HepG2 (cell line): ENCODE measurements at regions not wholly inside any gene's neighbourhood (a gene's known extent, or its start where the extent isn't known, plus 50 kb on each side); places are given as distances from the start of the nearest gene placed in this dataset.

Experiments used
- ATAC-seq: fragments of 200-7000 bp; cut with Tn5 transposase; 3 replicates; pipeline ENCODE4 v1.9.1; 2020; ENCODE audit warnings: mild to moderate bottlenecking, moderate library complexity
- BruUV-seq: library from RNA; stranded (reverse); fragments of 400-500 nt; replicated peaks from 2 replicates; lab custom pipeline; 2021; lab: Mats Ljungman, UMichigan
- CTCF ChIA-PET: fragments of 300-600 bp; formaldehyde crosslinking; extraction: SDS; loops from one replicate; lab custom pipeline; 2021; ENCODE audit warnings: low total read pairs, inconsistent platforms, low intra/inter-chr PET ratio; lab: Yijun Ruan, JAX
- POLR2A ChIA-PET: fragments of 350-600 bp; sonication (Branson Sonifier 250); formaldehyde crosslinking; loops from one replicate; lab custom pipeline; 2020; ENCODE audit warnings: antibody characterized with exemption, inconsistent platforms; lab: Yijun Ruan, JAX
- DNase-seq: peaks from one replicate; pipeline ENCODE4 v3.0.0-alpha.2; 2015; ENCODE audit warnings: low spot score
- FAIRE-seq: peaks from 3 replicates; lab custom pipeline; 2011; peaks lifted over from hg19 to GRCh38; lab: Jason Lieb, UNC
- H2AFZ ChIP-seq: one replicate; pipeline ENCODE4 v1.6.1; 2011; ENCODE audit warnings: low read length, inconsistent platforms
- H3K27ac ChIP-seq: fragments of 300-600 bp; 3 replicates; pipeline ENCODE4 v1.8.0; 2011; ENCODE audit warnings: mixed run types, mild to moderate bottlenecking, mixed read lengths, low read length, inconsistent platforms; ENCODE audit not compliant: insufficient read depth; ENCODE audit errors: extremely low read length
- H3K27me3 ChIP-seq, 2 experiments: fragments of 200-600 bp in 1 of 2; 2 replicates in 1 of 2; 3 replicates in 1 of 2; pipeline versions ENCODE4 v1.6.0 to v1.8.0; 2011; ENCODE audit warnings: low read length in 2 of 2, mild to moderate bottlenecking in 2 of 2, moderate library complexity in 2 of 2, inconsistent platforms in 1 of 2; ENCODE audit not compliant: insufficient read depth in 2 of 2, control insufficient read depth in 1 of 2
- H3K36me3 ChIP-seq, 2 experiments: fragments of 200-600 bp in 1 of 2; replicated peaks in 1 of 2; 2 replicates in 1 of 2; 3 replicates in 1 of 2; pipeline versions ENCODE4 v1.5.1 to v1.8.0; 2011; ENCODE audit warnings: low read length in 2 of 2, inconsistent platforms in 1 of 2; ENCODE audit not compliant: insufficient read depth in 2 of 2, control insufficient read depth in 1 of 2
- H3K4me1 ChIP-seq: 2 replicates; pipeline ENCODE4 v1.5.1; 2012; ENCODE audit warnings: low read length, inconsistent platforms; ENCODE audit not compliant: insufficient read depth
- H3K4me2 ChIP-seq: 2 replicates; pipeline ENCODE4 v1.6.0; 2011; ENCODE audit warnings: low read depth, low read length, inconsistent platforms
- H3K4me3 ChIP-seq, 3 experiments: fragments of 200-600 bp in 1 of 3; sonication (generic), shearing (Covaris generic) in 1 of 3; replicated peaks in 1 of 3; 2 replicates each; pipeline ENCODE4 v1.5.1; 2011 to 2016; ENCODE audit warnings: low read length in 3 of 3, inconsistent platforms in 2 of 3, low read depth in 2 of 3, mild to moderate bottlenecking in 2 of 3, control low read depth in 1 of 3, mixed read lengths in 1 of 3; ENCODE audit not compliant: insufficient read depth in 1 of 3
- H3K79me2 ChIP-seq: one replicate; pipeline ENCODE4 v1.6.1; 2011; ENCODE audit warnings: low read length, inconsistent platforms; ENCODE audit not compliant: insufficient read depth
- H3K9ac ChIP-seq: 2 replicates; pipeline ENCODE4 v1.6.0; 2011; ENCODE audit warnings: mild to moderate bottlenecking, low read depth, low read length, inconsistent platforms; ENCODE audit not compliant: insufficient read depth
- H3K9me3 ChIP-seq: 2 replicates; pipeline ENCODE4 v1.5.1; 2012; ENCODE audit warnings: mild to moderate bottlenecking, low read length
- H4K20me1 ChIP-seq: 2 replicates; pipeline ENCODE4 v1.6.0; 2011; ENCODE audit warnings: inconsistent platforms, mild to moderate bottlenecking, low read length, moderate library complexity; ENCODE audit not compliant: insufficient read depth
- ATF4 ChIP-seq, 2 experiments: fragments of 450-650 bp in 1 of 2; sonication (generic) in 1 of 2; formaldehyde crosslinking; IDR thresholded peaks; 2 replicates each; pipeline versions ENCODE4 v1.5.0 to v1.8.0; 2020 to 2022; ENCODE audit warnings: mild to moderate bottlenecking in 1 of 2, missing genetic modification reagents in 1 of 2
- ATF7 ChIP-seq, 2 experiments: fragments of 450-650 bp in 1 of 2; sonication (generic) in 1 of 2; formaldehyde crosslinking in 1 of 2; IDR thresholded peaks; 2 replicates each; pipeline versions ENCODE4 v1.4.0 to v1.6.1; 2016 to 2020; ENCODE audit warnings: antibody characterized with exemption in 1 of 2, mild to moderate bottlenecking in 1 of 2, missing genetic modification reagents in 1 of 2
- ELF4 ChIP-seq: sonication (generic); formaldehyde crosslinking; IDR thresholded peaks from 2 replicates; pipeline ENCODE4 v1.5.0; 2020; ENCODE audit warnings: missing genetic modification reagents, mild to moderate bottlenecking, moderate library complexity, borderline replicate concordance
- NR2F2 ChIP-seq: IDR thresholded peaks from 2 replicates; pipeline ENCODE4 v1.6.1; 2012; ENCODE audit warnings: low read depth, inconsistent platforms, borderline replicate concordance
- RBAK ChIP-seq: sonication (generic); formaldehyde crosslinking; IDR thresholded peaks from 2 replicates; pipeline ENCODE4 v1.5.1; 2020; ENCODE audit warnings: mild to moderate bottlenecking, missing genetic modification reagents
- SAP130 ChIP-seq: IDR thresholded peaks from 2 replicates; pipeline ENCODE4 v1.6.1; 2016; ENCODE audit warnings: low read depth
- STAG1 ChIP-seq: sonication (generic); formaldehyde crosslinking; IDR thresholded peaks from 2 replicates; pipeline ENCODE4 v1.4.0; 2020; ENCODE audit warnings: missing genetic modification reagents
- TCF7L2 ChIP-seq: IDR thresholded peaks from 2 replicates; pipeline ENCODE4 v1.6.1; 2011; ENCODE audit warnings: mild to moderate bottlenecking, low read depth, low read length, moderate library complexity
- ZBTB4 ChIP-seq: sonication (generic); formaldehyde crosslinking; IDR thresholded peaks from 2 replicates; pipeline ENCODE4 v1.4.0; 2020; ENCODE audit warnings: missing genetic modification reagents, mild to moderate bottlenecking, borderline replicate concordance
- ZIK1 ChIP-seq: sonication (generic); formaldehyde crosslinking; IDR thresholded peaks from 2 replicates; pipeline ENCODE4 v1.5.0; 2020; ENCODE audit warnings: mild to moderate bottlenecking, low read depth, missing genetic modification reagents, borderline replicate concordance
- ZXDC ChIP-seq: sonication (generic); formaldehyde crosslinking; IDR thresholded peaks from 2 replicates; pipeline ENCODE4 v1.5.0; 2020; ENCODE audit warnings: mild to moderate bottlenecking, missing genetic modification reagents
- WGBS: methylation state at CpG from one replicate; pipeline ENCODE4 v1.1.6; 2017; ENCODE audit warnings: low lambda C conversion rate; 5-methylcytosine and 5-hydroxymethylcytosine counted together
- in situ Hi-C: cut with HindIII; loops from 2 replicates; pipeline ENCODE4 v1.10.0; 2017; ENCODE audit warnings: low pct_unique_long_range_greater_than_20kb; ENCODE audit not compliant: extremely low pct_ligation_motif_present
- intact Hi-C: fragments of 100-400 bp; cut with micrococcal nuclease; formaldehyde crosslinking; loops from one replicate; pipeline ENCODE4 v1.10.0; 2022; ENCODE audit not compliant: unreplicated experiment

- intact Hi-C loops = no loop called here
- H3K36me3 ChIP-seq = no peaks in the 10 kb centered on the region
- H3K79me2 ChIP-seq = no peaks in the 10 kb centered on the region
- H3K9me3 ChIP-seq = peaks cover 68% of the 10 kb centered on the region
- no peak overlapping the region for H2AFZ ChIP-seq
- in situ Hi-C loops = no loop called here
- DNase-seq (no peak), ATAC-seq (no peak)
- H4K20me1 ChIP-seq = no peaks in the 10 kb centered on the region
- no peak overlapping the region for H3K27ac ChIP-seq
- no peaks in the 10 kb centered on the region for H3K4me1 ChIP-seq
- H3K4me3 ChIP-seq = no peak overlapping the region
- no peak overlapping the region for H3K4me2 ChIP-seq
- POLR2A ChIA-PET = no interaction called here
- H3K9ac ChIP-seq = no peak overlapping the region
- TF ChIP-seq ZIK1 (CRISPR knock-in tag) (no peak), TCF7L2 (peak; percentile 21; the same call in 1 of the 2 replicates)
- TF ChIP-seq, all 625 proteins: peak for 1
- CTCF ChIA-PET = no interaction called here
- no peaks in the 10 kb centered on the region for H3K27me3 ChIP-seq
- no peak for FAIRE-seq
- no TSS peak for BruUV-seq
- WGBS = 4% methylated on average over 4 of the region's 4 CpGs
Measured at GRCh38 chr14:28629328-28630004, 137.1 kb upstream of the FOXG1 start.

- BruUV-seq = no TSS peak
- Histone ChIP-seq H3K27ac (no peak overlapping the region), H3K4me2 (no peak overlapping the region), H2AFZ (no peak overlapping the region), H4K20me1 (no peaks in the 10 kb centered on the region), H3K4me1 (no peaks in the 10 kb centered on the region), H3K79me2 (no peaks in the 10 kb centered on the region), H3K9me3 (peaks cover 67% of the 10 kb centered on the region), H3K4me3 (no peak overlapping the region), H3K36me3 (no peaks in the 10 kb centered on the region), H3K27me3 (no peaks in the 10 kb centered on the region), H3K9ac (no peak overlapping the region)
- TF ChIP-seq ELF4 (CRISPR knock-in tag) = no peak
- TF ChIP-seq SAP130 (CRISPR knock-in tag) = no peak
- TF ChIP-seq ATF4 (CRISPR knock-in tag; IDR thresholded peaks at IDR 0.05) = no peak
- no peak for TF ChIP-seq STAG1 (CRISPR knock-in tag)
- TF ChIP-seq RBAK (CRISPR knock-in tag) = no peak
- TF ChIP-seq ZBTB4 (CRISPR knock-in tag) = no peak
- TF ChIP-seq ZXDC = no peak
- TF ChIP-seq ATF7 (IDR thresholded peaks at IDR 0.05) = no peak
- no peak for TF ChIP-seq ATF7 (CRISPR knock-in tag; IDR thresholded peaks at IDR 0.05)
- TF ChIP-seq NR2F2 = no peak
- ChIA-PET POLR2A (no interaction called here), CTCF (no interaction called here)
- WGBS = 12% methylated on average over 3 of the region's 3 CpGs
- FAIRE-seq = no peak
- ATAC-seq = no peak
- DNase-seq = no peak
- in situ Hi-C loops = no loop called here
- intact Hi-C loops = no loop called here
Measured at GRCh38 chr14:28630100-28630499, 136.5 kb upstream of the FOXG1 start.
